Activated naive CD8-positive, alpha-beta T cell treated with anti-CD3 and anti-CD28 coated beads, Interleukin-2, amount 10 ng/mL, durations not matched to agents 7 days and 5 days (primary cell): ENCODE measurements at regions not wholly inside any gene's neighbourhood (a gene's known extent, or its start where the extent isn't known, plus 50 kb on each side); places are given as distances from the start of the nearest gene placed in this dataset.
"Not testable (repeated sequence)": the region's sequence is repeated elsewhere in the genome, so short reads cannot be mapped to it uniquely, and the experiment has no call there.

Experiments used
- ATAC-seq: fragments of 150-1000 bp; cut with Tn5 transposase; one replicate; pipeline ENCODE4 v1.10.0; 2021; ENCODE audit warnings: low read depth, moderate library complexity
- POLR2A ChIA-PET: fragments of 350-600 bp; sonication (Branson Sonifier 250); formaldehyde crosslinking; loops from one replicate; lab custom pipeline; 2021; ENCODE audit warnings: antibody characterized with exemption; lab: Charles Lee
- DNase-seq: peaks from one replicate; pipeline ENCODE4 v3.0.0; 2021
- H3K27ac Mint-ChIP-seq: one replicate; pipeline ENCODE4 v1.8.0; 2022; ENCODE audit warnings: mild to moderate bottlenecking, mixed read lengths
- H3K27me3 Mint-ChIP-seq: one replicate; pipeline ENCODE4 v1.8.0; 2022; ENCODE audit warnings: mild to moderate bottlenecking, moderate library complexity, mixed read lengths
- H3K36me3 Mint-ChIP-seq: one replicate; pipeline ENCODE4 v1.8.0; 2021; ENCODE audit warnings: mild to moderate bottlenecking, mixed read lengths
- H3K4me1 Mint-ChIP-seq: one replicate; pipeline ENCODE4 v1.8.0; 2021; ENCODE audit warnings: mixed read lengths
- H3K4me3 Mint-ChIP-seq: one replicate; pipeline ENCODE4 v1.8.0; 2022; ENCODE audit warnings: mild to moderate bottlenecking, moderate library complexity, mixed read lengths
- H3K9me3 Mint-ChIP-seq: one replicate; pipeline ENCODE4 v1.8.0; 2021; ENCODE audit warnings: mixed read lengths

GRCh38 chr18:43797347-43797746 lies 520.1 kb upstream of the SYT4 start:
- no peaks in the 10 kb centered on the region for H3K36me3 Mint-ChIP-seq
- no peaks in the 10 kb centered on the region for H3K9me3 Mint-ChIP-seq

GRCh38 chr18:43800584-43800983 lies 523.3 kb upstream of the SYT4 start:
- H3K9me3 Mint-ChIP-seq, result no peaks in the 10 kb centered on the region
- no peaks in the 10 kb centered on the region for H3K4me1 Mint-ChIP-seq
- no peak for ATAC-seq
- no peak overlapping the region for H3K4me3 Mint-ChIP-seq
- H3K36me3 Mint-ChIP-seq, result no peaks in the 10 kb centered on the region
- no peaks in the 10 kb centered on the region for H3K27me3 Mint-ChIP-seq
- no peak for DNase-seq
- POLR2A ChIA-PET, result no interaction called here
- no peak overlapping the region for H3K27ac Mint-ChIP-seq

More at GRCh38 chr18:43797347-43797746, 520.1 kb upstream of the SYT4 start:
- ATAC-seq, result no peak
- Mint-ChIP-seq H3K4me3 (no peak overlapping the region), H3K4me1 (no peaks in the 10 kb centered on the region), H3K27ac (no peak overlapping the region), H3K27me3 (no peaks in the 10 kb centered on the region)
- POLR2A ChIA-PET, result no interaction called here
- no peak for DNase-seq

GRCh38 chr18:43805646-43806194 lies 528.4 kb upstream of the SYT4 start:
- Mint-ChIP-seq H3K4me3 (no peak overlapping the region), H3K9me3 (peaks cover 3% of the 10 kb centered on the region), H3K36me3 (no peaks in the 10 kb centered on the region), H3K4me1 (no peaks in the 10 kb centered on the region), H3K27ac (no peak overlapping the region), H3K27me3 (no peaks in the 10 kb centered on the region)
- POLR2A ChIA-PET, result no interaction called here
- DNase-seq, result no peak
- no peak for ATAC-seq

- Mint-ChIP-seq H3K27ac (no peak overlapping the region), H3K4me3 (no peak overlapping the region), H3K9me3 (peaks cover 1% of the 10 kb centered on the region), H3K36me3 (no peaks in the 10 kb centered on the region), H3K4me1 (no peaks in the 10 kb centered on the region), H3K27me3 (no peaks in the 10 kb centered on the region)
- POLR2A ChIA-PET, result no interaction called here
- ATAC-seq (no peak), DNase-seq (no peak)
Measured at GRCh38 chr18:43812627-43813026, 535.3 kb upstream of the SYT4 start.

GRCh38 chr18:43819397-43819796 lies 542.1 kb upstream of the SYT4 start:
- POLR2A ChIA-PET, result no interaction called here

GRCh38 chr18:43819873-43820272 lies 542.6 kb upstream of the SYT4 start:
- H3K4me3 Mint-ChIP-seq, result no peak overlapping the region

More at GRCh38 chr18:43819397-43819796, 542.1 kb upstream of the SYT4 start:
- Mint-ChIP-seq H3K4me1 (no peaks in the 10 kb centered on the region), H3K27ac (no peak overlapping the region), H3K4me3 (no peak overlapping the region), H3K27me3 (no peaks in the 10 kb centered on the region), H3K9me3 (peaks cover 1% of the 10 kb centered on the region), H3K36me3 (no peaks in the 10 kb centered on the region)
- ATAC-seq (no peak), DNase-seq (no peak)

GRCh38 chr18:43825768-43826167 lies 548.5 kb upstream of the SYT4 start:
- Mint-ChIP-seq H3K27ac (no peak overlapping the region), H3K9me3 (peaks cover 1% of the 10 kb centered on the region), H3K4me3 (no peak overlapping the region), H3K4me1 (no peaks in the 10 kb centered on the region), H3K27me3 (no peaks in the 10 kb centered on the region), H3K36me3 (no peaks in the 10 kb centered on the region)
- POLR2A ChIA-PET, result no interaction called here
- DNase-seq, result no peak
- ATAC-seq, result no peak

More at GRCh38 chr18:43819873-43820272, 542.6 kb upstream of the SYT4 start:
- Mint-ChIP-seq H3K27me3 (no peaks in the 10 kb centered on the region), H3K36me3 (no peaks in the 10 kb centered on the region), H3K27ac (no peak overlapping the region), H3K9me3 (peaks cover 1% of the 10 kb centered on the region), H3K4me1 (no peaks in the 10 kb centered on the region)
- POLR2A ChIA-PET, result no interaction called here
- ATAC-seq, result no peak
- DNase-seq, result no peak

GRCh38 chr18:43826215-43826614 lies 548.9 kb upstream of the SYT4 start:
- POLR2A ChIA-PET, result no interaction called here
- Mint-ChIP-seq H3K27ac (no peak overlapping the region), H3K4me3 (no peak overlapping the region), H3K4me1 (no peaks in the 10 kb centered on the region), H3K27me3 (no peaks in the 10 kb centered on the region), H3K36me3 (no peaks in the 10 kb centered on the region), H3K9me3 (peaks cover 1% of the 10 kb centered on the region)
- DNase-seq, result no peak
- no peak for ATAC-seq

- H3K9me3 Mint-ChIP-seq, result peaks cover 1% of the 10 kb centered on the region
- no peak for DNase-seq
- no peaks in the 10 kb centered on the region for H3K36me3 Mint-ChIP-seq
- POLR2A ChIA-PET, result no interaction called here
- H3K27ac Mint-ChIP-seq, result no peak overlapping the region
- no peaks in the 10 kb centered on the region for H3K27me3 Mint-ChIP-seq
- ATAC-seq, result no peak
- H3K4me1 Mint-ChIP-seq, result no peaks in the 10 kb centered on the region
- H3K4me3 Mint-ChIP-seq, result no peak overlapping the region
Measured at GRCh38 chr18:43827311-43827710, 550.0 kb upstream of the SYT4 start.

- POLR2A ChIA-PET, result no interaction called here
- H3K36me3 Mint-ChIP-seq, result no peaks in the 10 kb centered on the region
- H3K4me1 Mint-ChIP-seq, result no peaks in the 10 kb centered on the region
- H3K9me3 Mint-ChIP-seq, result peaks cover 1% of the 10 kb centered on the region
- H3K27ac Mint-ChIP-seq, result no peak overlapping the region
- ATAC-seq (no peak), DNase-seq (no peak)
- H3K27me3 Mint-ChIP-seq, result no peaks in the 10 kb centered on the region
- H3K4me3 Mint-ChIP-seq, result no peak overlapping the region
Measured at GRCh38 chr18:43830303-43830702, 553.0 kb upstream of the SYT4 start.

GRCh38 chr18:43830947-43831346 lies 553.7 kb upstream of the SYT4 start:
- Mint-ChIP-seq H3K36me3 (no peaks in the 10 kb centered on the region), H3K27me3 (no peaks in the 10 kb centered on the region), H3K27ac (no peak overlapping the region), H3K4me1 (no peaks in the 10 kb centered on the region), H3K9me3 (peaks cover 1% of the 10 kb centered on the region), H3K4me3 (no peak overlapping the region)
- DNase-seq, result no peak
- no peak for ATAC-seq
- POLR2A ChIA-PET, result no interaction called here

- ATAC-seq (no peak), DNase-seq (no peak)
- Mint-ChIP-seq H3K27ac (no peak overlapping the region), H3K4me1 (no peaks in the 10 kb centered on the region), H3K27me3 (no peaks in the 10 kb centered on the region), H3K9me3 (no peaks in the 10 kb centered on the region), H3K36me3 (no peaks in the 10 kb centered on the region), H3K4me3 (no peak overlapping the region)
- POLR2A ChIA-PET, result no interaction called here
Measured at GRCh38 chr18:43846299-43846698, 569.0 kb upstream of the SYT4 start.

- POLR2A ChIA-PET, result no interaction called here
- no peaks in the 10 kb centered on the region for H3K4me1 Mint-ChIP-seq
- no peak overlapping the region for H3K27ac Mint-ChIP-seq
- no peak overlapping the region for H3K4me3 Mint-ChIP-seq
- no peaks in the 10 kb centered on the region for H3K9me3 Mint-ChIP-seq
- H3K36me3 Mint-ChIP-seq, result no peaks in the 10 kb centered on the region
- H3K27me3 Mint-ChIP-seq, result no peaks in the 10 kb centered on the region
- DNase-seq, result no peak
- no peak for ATAC-seq
Measured at GRCh38 chr18:43847164-43848091, 570.1 kb upstream of the SYT4 start.

GRCh38 chr18:43849831-43850230 lies 572.5 kb upstream of the SYT4 start:
- H3K9me3 Mint-ChIP-seq, ATAC-seq, H3K27ac Mint-ChIP-seq, H3K4me3 Mint-ChIP-seq, H3K4me1 Mint-ChIP-seq, POLR2A ChIA-PET, DNase-seq, H3K36me3 Mint-ChIP-seq, H3K27me3 Mint-ChIP-seq: not testable (repeated sequence)
